Neuronal stem cell (in vitro differentiated cells): ENCODE measurements at regions not wholly inside any gene's neighbourhood (a gene's known extent, or its start where the extent isn't known, plus 50 kb on each side); places are given as distances from the start of the nearest gene placed in this dataset.
A peak's percentile ranks its signal among the peaks of the same experiment; 100 is the strongest.

ENCODE experiments used
- DNase-seq: peaks from one replicate; pipeline ENCODE4 v3.0.0-alpha.2; 2013; ENCODE audit warnings: low spot score
- H2AFZ ChIP-seq: one replicate; pipeline ENCODE4 v1.6.1; 2013; ENCODE audit warnings: mild to moderate bottlenecking, low read length, inconsistent platforms
- H2AK5ac ChIP-seq: 2 replicates; pipeline ENCODE4 v1.6.1; 2013; ENCODE audit warnings: low read depth, mild to moderate bottlenecking, inconsistent platforms, low read length, moderate library complexity, mixed read lengths
- H2BK120ac ChIP-seq: 2 replicates; pipeline ENCODE4 v1.6.1; 2013; ENCODE audit warnings: low read depth, mild to moderate bottlenecking, inconsistent platforms, low read length, moderate library complexity, mixed read lengths
- H2BK12ac ChIP-seq: one replicate; pipeline ENCODE4 v1.6.1; 2013; ENCODE audit warnings: low read length, inconsistent platforms
- H2BK15ac ChIP-seq: 2 replicates; pipeline ENCODE4 v1.6.1; 2013; ENCODE audit warnings: mild to moderate bottlenecking, low read length, inconsistent platforms, mixed read lengths
- H2BK5ac ChIP-seq: one replicate; pipeline ENCODE4 v1.6.1; 2013; ENCODE audit warnings: inconsistent platforms, mild to moderate bottlenecking, low read length, moderate library complexity
- H3K14ac ChIP-seq: one replicate; pipeline ENCODE4 v1.6.1; 2013; ENCODE audit warnings: low read length, inconsistent platforms
- H3K18ac ChIP-seq: 2 replicates; pipeline ENCODE4 v1.6.1; 2013; ENCODE audit warnings: low read length, inconsistent platforms
- H3K23ac ChIP-seq: 2 replicates; pipeline ENCODE4 v1.6.1; 2013; ENCODE audit warnings: low read depth, mild to moderate bottlenecking, mixed read lengths, low read length, inconsistent platforms; ENCODE audit not compliant: poor library complexity
- H3K27ac ChIP-seq: replicated peaks from 3 replicates; pipeline ENCODE4 v1.5.1; 2013; ENCODE audit warnings: low read length, inconsistent platforms
- H3K27me3 ChIP-seq, 3 experiments: 2 replicates each; pipeline ENCODE4 v1.6.1; 2013; ENCODE audit warnings: low read length in 3 of 3, mild to moderate bottlenecking in 2 of 3, inconsistent platforms in 1 of 3, low read depth in 1 of 3, mixed read lengths in 1 of 3, moderate library complexity in 1 of 3; ENCODE audit not compliant: control insufficient read depth in 3 of 3, insufficient read depth in 3 of 3
- H3K36me3 ChIP-seq, 2 donors: replicated peaks in 1 of 2; 2 replicates each; pipeline ENCODE4 v1.6.1; 2013; ENCODE audit warnings: low read length in 2 of 2; ENCODE audit not compliant: control insufficient read depth in 2 of 2, insufficient read depth in 2 of 2
- H3K4ac ChIP-seq: 2 replicates; pipeline ENCODE4 v1.6.1; 2013; ENCODE audit warnings: inconsistent platforms, mild to moderate bottlenecking, low read length, moderate library complexity
- H3K4me1 ChIP-seq, 2 donors: 1 replicate in 1 of 2; 2 replicates in 1 of 2; pipeline ENCODE4 v1.6.1; 2013; ENCODE audit warnings: low read length in 2 of 2, low read depth in 1 of 2; ENCODE audit not compliant: control insufficient read depth in 2 of 2, insufficient read depth in 1 of 2
- H3K4me2 ChIP-seq: one replicate; pipeline ENCODE4 v1.6.1; 2013; ENCODE audit warnings: mild to moderate bottlenecking, low read length, inconsistent platforms; ENCODE audit not compliant: insufficient read depth, poor library complexity, severe bottlenecking
- H3K4me3 ChIP-seq, 2 donors: 2 replicates each; pipeline ENCODE4 v1.5.1; 2013; ENCODE audit warnings: low read length in 2 of 2, mild to moderate bottlenecking in 2 of 2, inconsistent platforms in 1 of 2, moderate library complexity in 1 of 2
- H3K79me1 ChIP-seq: one replicate; pipeline ENCODE4 v1.6.1; 2013; ENCODE audit warnings: low read depth, mild to moderate bottlenecking, inconsistent platforms, low read length, moderate library complexity
- H3K9ac ChIP-seq: one replicate; pipeline ENCODE4 v1.6.1; 2013; ENCODE audit warnings: mild to moderate bottlenecking, low read depth, low read length, inconsistent platforms; ENCODE audit not compliant: poor library complexity
- H3K9me3 ChIP-seq, 2 donors: replicated peaks in 1 of 2; 2 replicates each; pipeline versions ENCODE3 to v1.6.1; 2013; ENCODE audit warnings: low read length in 2 of 2, mild to moderate bottlenecking in 2 of 2, inconsistent platforms in 1 of 2, low read depth in 1 of 2, mixed read lengths in 1 of 2, moderate library complexity in 1 of 2; ENCODE audit not compliant: control insufficient read depth in 2 of 2, insufficient read depth in 1 of 2
- H4K8ac ChIP-seq: one replicate; pipeline ENCODE4 v1.6.1; 2013; ENCODE audit warnings: low read depth, mild to moderate bottlenecking, inconsistent platforms, low read length, moderate library complexity
- H4K91ac ChIP-seq: one replicate; pipeline ENCODE4 v1.6.1; 2013; ENCODE audit warnings: low read length, low read depth, mild to moderate bottlenecking, inconsistent platforms; ENCODE audit not compliant: poor library complexity
- WGBS, 2 donors: extraction: QIAGEN DNeasy Blood & Tissue Kit; methylation state at CpG; one replicate each; pipeline ENCODE4 v1.1.7; 2013; ENCODE audit warnings: missing lambda C conversion rate in 2 of 2, mixed read lengths in 1 of 2; ENCODE audit not compliant: insufficient read length in 2 of 2, insufficient replicate concordance in 1 of 2; ENCODE audit errors: extremely low coverage in 2 of 2; 5-methylcytosine and 5-hydroxymethylcytosine counted together

- no peak overlapping the region for H2BK12ac ChIP-seq
- no peak overlapping the region for H2AK5ac ChIP-seq
- H2BK5ac ChIP-seq: no peak overlapping the region
- WGBS, 2 donors: no CpG with 5 or more reads among the region's 7 CpGs
- no peak overlapping the region for H3K14ac ChIP-seq
- H2BK15ac ChIP-seq: no peak overlapping the region
- H3K18ac ChIP-seq: peak overlapping the region; percentile 53
- no peak overlapping the region for H2AFZ ChIP-seq
- peak overlapping the region; percentile 84 for H3K27ac ChIP-seq
- no peaks in the 10 kb centered on the region for H3K27me3 ChIP-seq
- H3K4me1 ChIP-seq: peaks cover 22 to 36% of the 10 kb centered on the region in 2 donors
- H3K79me1 ChIP-seq: no peaks in the 10 kb centered on the region
- DNase-seq: peak; percentile 41
- no peak overlapping the region for H3K4me2 ChIP-seq
- H3K9me3 ChIP-seq: peaks cover 0 to 3% of the 10 kb centered on the region in 2 donors
- H3K36me3 ChIP-seq: no peaks in the 10 kb centered on the region
- no peak overlapping the region for H4K8ac ChIP-seq
- no peak overlapping the region for H3K4ac ChIP-seq
- peak overlapping the region; percentile 40 for H2BK120ac ChIP-seq
- H3K23ac ChIP-seq: no peak overlapping the region
- H4K91ac ChIP-seq: no peak overlapping the region
- no peak overlapping the region for H3K9ac ChIP-seq
- H3K4me3 ChIP-seq: peak overlapping the region in 1 of 2 donors; percentile 20
These were observed 227.6 kb downstream of the MYCN start for GRCh38 chr2:16167870-16168426.

DNA sequence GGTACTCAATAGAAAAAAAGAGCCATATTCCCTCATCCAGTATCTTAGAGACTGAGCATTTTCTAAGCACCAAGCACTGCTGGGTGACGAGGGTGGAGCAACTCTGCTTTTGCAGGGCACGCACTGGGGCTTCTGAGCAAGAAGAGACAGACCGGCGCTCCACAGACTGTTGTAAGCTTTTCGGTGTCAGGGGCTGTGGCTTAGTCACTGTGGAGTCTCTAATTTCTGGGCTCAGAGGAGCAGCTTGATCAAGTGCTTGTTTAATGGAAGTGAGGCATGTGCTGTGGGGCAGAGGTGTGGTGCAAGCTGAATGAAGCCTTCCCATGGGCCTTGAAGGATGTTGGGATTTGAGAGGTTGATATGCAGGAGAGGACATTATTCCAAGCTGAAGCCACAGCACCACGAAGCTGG is 227.1 kb downstream of the MYCN start:
- no peak overlapping the region for H3K23ac ChIP-seq
- no peak overlapping the region for H3K4me3 ChIP-seq
- H2AFZ ChIP-seq: no peak overlapping the region
- no peak overlapping the region for H2BK15ac ChIP-seq
- H3K79me1 ChIP-seq: no peaks in the 10 kb centered on the region
- no peak overlapping the region for H2AK5ac ChIP-seq
- peaks cover 0 to 3% of the 10 kb centered on the region in 2 donors for H3K9me3 ChIP-seq
- H3K4me1 ChIP-seq: peaks cover 22 to 36% of the 10 kb centered on the region in 2 donors
- DNase-seq: no peak
- H3K14ac ChIP-seq: no peak overlapping the region
- H2BK5ac ChIP-seq: no peak overlapping the region
- H3K9ac ChIP-seq: no peak overlapping the region
- WGBS, 2 donors: no CpG with 5 or more reads among the region's 6 CpGs
- no peaks in the 10 kb centered on the region for H3K36me3 ChIP-seq
- H3K27ac ChIP-seq: peak overlapping the region; percentile 0
- H2BK12ac ChIP-seq: no peak overlapping the region
- H3K27me3 ChIP-seq: no peaks in the 10 kb centered on the region
- peak overlapping the region; percentile 40 for H2BK120ac ChIP-seq
- no peak overlapping the region for H3K4ac ChIP-seq
- H3K18ac ChIP-seq: peak overlapping the region; percentile 53
- H3K4me2 ChIP-seq: no peak overlapping the region
- H4K8ac ChIP-seq: no peak overlapping the region
- H4K91ac ChIP-seq: no peak overlapping the region

- no CpG with 5 or more reads among the region's 21 CpGs for WGBS, 2 donors
- H2AK5ac ChIP-seq: no peak overlapping the region
- peak; percentile 85 for DNase-seq
- H2BK120ac ChIP-seq: no peak overlapping the region
- H3K79me1 ChIP-seq: no peaks in the 10 kb centered on the region
- no peak overlapping the region for H2AFZ ChIP-seq
- no peak overlapping the region for H3K9ac ChIP-seq
- H3K4ac ChIP-seq: no peak overlapping the region
- no peak overlapping the region for H2BK5ac ChIP-seq
- H4K8ac ChIP-seq: no peak overlapping the region
- H3K27ac ChIP-seq: no peak overlapping the region
- no peak overlapping the region for H3K4me3 ChIP-seq
- peak overlapping the region; percentile 20 for H3K18ac ChIP-seq
- no peak overlapping the region for H2BK12ac ChIP-seq
- no peak overlapping the region for H3K23ac ChIP-seq
- no peak overlapping the region for H3K14ac ChIP-seq
- peaks cover 22 to 36% of the 10 kb centered on the region in 2 donors for H3K4me1 ChIP-seq
- no peak overlapping the region for H2BK15ac ChIP-seq
- no peak overlapping the region for H3K4me2 ChIP-seq
- H3K9me3 ChIP-seq: peaks cover 0 to 3% of the 10 kb centered on the region in 2 donors
- H4K91ac ChIP-seq: no peak overlapping the region
- H3K27me3 ChIP-seq: no peaks in the 10 kb centered on the region
- no peaks in the 10 kb centered on the region for H3K36me3 ChIP-seq
These were observed 226.1 kb downstream of the MYCN start for GRCh38 chr2:16166327-16166981.

DNA sequence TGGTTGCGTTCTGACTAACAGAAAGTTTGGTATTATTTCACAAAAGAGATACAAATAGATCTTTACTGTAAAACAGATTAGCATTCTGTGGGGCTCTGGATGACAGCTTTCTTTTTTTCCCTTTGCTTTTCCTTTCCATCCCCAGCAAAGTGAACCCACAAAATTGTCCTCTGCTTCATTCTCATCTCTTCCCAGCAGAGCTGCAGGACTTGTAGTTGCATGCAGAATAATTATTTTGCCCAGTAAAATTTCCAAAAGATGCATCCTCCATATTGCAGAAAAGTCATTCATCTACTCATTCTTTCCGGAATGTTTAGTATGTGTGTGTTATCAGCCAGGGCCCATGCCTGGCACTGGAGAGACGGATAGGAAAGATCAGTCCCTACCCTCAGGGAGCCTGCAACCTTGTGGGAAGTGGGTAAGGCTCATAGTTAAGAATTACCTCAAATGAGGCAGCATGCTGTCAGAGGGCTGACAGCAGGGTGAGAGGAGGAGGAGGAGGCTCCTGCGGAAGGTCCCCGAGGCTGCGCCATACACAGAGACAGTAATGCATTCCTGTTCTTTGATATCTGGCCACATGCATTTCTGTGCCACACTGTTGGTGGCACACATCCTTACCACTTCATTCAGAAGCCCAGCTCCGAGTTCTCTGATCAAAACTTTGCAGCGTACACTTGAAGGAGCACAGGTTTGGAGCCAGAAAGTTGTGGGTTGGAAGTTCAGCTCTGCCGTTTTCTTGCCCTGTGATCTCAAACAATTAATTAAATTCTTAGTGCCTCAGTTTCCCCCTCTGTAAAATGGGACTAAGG is 225.4 kb downstream of the MYCN start:
- H2AFZ ChIP-seq: no peak overlapping the region
- H2BK5ac ChIP-seq: no peak overlapping the region
- no peak overlapping the region for H4K8ac ChIP-seq
- H2BK15ac ChIP-seq: no peak overlapping the region
- no peaks in the 10 kb centered on the region for H3K36me3 ChIP-seq
- no peak overlapping the region for H2BK120ac ChIP-seq
- H3K4me1 ChIP-seq: peaks cover 22 to 36% of the 10 kb centered on the region in 2 donors
- H3K27ac ChIP-seq: no peak overlapping the region
- no peak overlapping the region for H2BK12ac ChIP-seq
- H2AK5ac ChIP-seq: no peak overlapping the region
- no peak overlapping the region for H3K9ac ChIP-seq
- no peaks in the 10 kb centered on the region for H3K27me3 ChIP-seq
- H3K23ac ChIP-seq: no peak overlapping the region
- WGBS, 2 donors: no CpG with 5 or more reads among the region's 9 CpGs
- peaks cover 0 to 3% of the 10 kb centered on the region in 2 donors for H3K9me3 ChIP-seq
- no peaks in the 10 kb centered on the region for H3K79me1 ChIP-seq
- H3K4me2 ChIP-seq: no peak overlapping the region
- H3K14ac ChIP-seq: no peak overlapping the region
- H3K4me3 ChIP-seq: no peak overlapping the region
- DNase-seq: no peak
- peak overlapping the region; percentile 4 for H3K18ac ChIP-seq
- no peak overlapping the region for H4K91ac ChIP-seq
- no peak overlapping the region for H3K4ac ChIP-seq
